Lower leg skin (tissue), 3 donors: ENCODE measurements at regions not wholly inside any gene's neighbourhood (a gene's known extent, or its start where the extent isn't known, plus 50 kb on each side); places are given as distances from the start of the nearest gene placed in this dataset.

ENCODE experiments used
- CTCF ChIP-seq, 3 donors: fragments of 450-650 bp; IDR thresholded peaks; one replicate each; pipeline ENCODE4 v1.5.1; 2016; ENCODE audit warnings: antibody characterized with exemption in 3 of 3, mild to moderate bottlenecking in 3 of 3, moderate library complexity in 2 of 3
- POLR2A ChIP-seq, 2 donors: fragments of 450-650 bp; IDR thresholded peaks; one replicate each; pipeline ENCODE4 v1.6.1; 2016 to 2017; ENCODE audit warnings: antibody characterized with exemption in 2 of 2, mild to moderate bottlenecking in 1 of 2, moderate library complexity in 1 of 2

GRCh38 chr22:49543876-49544275 lies 283.8 kb downstream of the BRD1 start:
- TF ChIP-seq CTCF (IDR thresholded peaks at IDR 0.05) (no peak), POLR2A (IDR thresholded peaks at IDR 0.05) (no peak)
